Neural cell (in vitro differentiated cells): ENCODE measurements at regions not wholly inside any gene's neighbourhood (a gene's known extent, or its start where the extent isn't known, plus 50 kb on each side); places are given as distances from the start of the nearest gene placed in this dataset.

Source experiments
- H2AFZ ChIP-seq: fragments of 200-600, 300-800 bp; sonication (generic), shearing (Covaris generic); 2 replicates; pipeline ENCODE4 v1.6.0; 2014; ENCODE audit warnings: low read depth, mild to moderate bottlenecking, antibody characterized with exemption, low read length, moderate library complexity
- H3F3A ChIP-seq: fragments of 200-600 bp; shearing (Covaris generic); 2 replicates; pipeline ENCODE4 v1.6.1; 2016; ENCODE audit warnings: mild to moderate bottlenecking, moderate library complexity, mixed read lengths, antibody characterized with exemption, low read length; ENCODE audit not compliant: insufficient read depth, poor library complexity, severe bottlenecking
- H3K27ac ChIP-seq: fragments of 200-600, 300-800 bp; sonication (generic), shearing (Covaris generic); 2 replicates; pipeline ENCODE4 v1.5.1; 2014; ENCODE audit warnings: mild to moderate bottlenecking, low read length, moderate library complexity
- H3K27me3 ChIP-seq: fragments of 300-800, 200-600 bp; sonication (generic), shearing (Covaris generic); 2 replicates; pipeline ENCODE4 v1.6.0; 2014; ENCODE audit warnings: mild to moderate bottlenecking, low read depth, low read length, moderate library complexity; ENCODE audit not compliant: insufficient read depth
- H3K36me3 ChIP-seq: fragments of 300-800, 200-600 bp; sonication (generic), shearing (Covaris generic); 2 replicates; pipeline ENCODE4 v1.5.1; 2014; ENCODE audit warnings: mild to moderate bottlenecking, antibody characterized with exemption, low read length, moderate library complexity; ENCODE audit not compliant: insufficient read depth
- H3K4me2 ChIP-seq: fragments of 300-800, 200-600 bp; sonication (generic), shearing (Covaris generic); 2 replicates; pipeline ENCODE4 v1.6.0; 2014; ENCODE audit warnings: mild to moderate bottlenecking, low read length
- H3K4me3 ChIP-seq: fragments of 300-800, 200-600 bp; sonication (generic), shearing (Covaris generic); 2 replicates; pipeline ENCODE4 v1.5.1; 2014; ENCODE audit warnings: mild to moderate bottlenecking, low read length, moderate library complexity
- H3K79me2 ChIP-seq: fragments of 200-600 bp; shearing (Covaris generic); replicated peaks from 2 replicates; pipeline ENCODE4 v1.6.0; 2014; ENCODE audit warnings: mild to moderate bottlenecking, low read length, moderate library complexity; ENCODE audit not compliant: insufficient read depth
- H3K9ac ChIP-seq: fragments of 300-800, 200-600 bp; sonication (generic), shearing (Covaris generic); 2 replicates; pipeline ENCODE4 v1.6.1; 2016; ENCODE audit warnings: mild to moderate bottlenecking, low read length, mixed read lengths
- H3K9me2 ChIP-seq: fragments of 200-600 bp; shearing (Covaris generic); 2 replicates; pipeline ENCODE4 v1.6.1; 2016; ENCODE audit warnings: mild to moderate bottlenecking, low read length, mixed read lengths; ENCODE audit not compliant: insufficient read depth
- H3K9me3 ChIP-seq: fragments of 200-600, 300-800 bp; sonication (generic), shearing (Covaris generic); 2 replicates; pipeline ENCODE4 v1.6.1; 2016; ENCODE audit warnings: mild to moderate bottlenecking, mixed run types, low read length, moderate library complexity, mixed read lengths
- H4K20me1 ChIP-seq: fragments of 200-600 bp; shearing (Covaris generic); 2 replicates; pipeline ENCODE4 v1.6.1; 2016; ENCODE audit warnings: mild to moderate bottlenecking, mixed run types; ENCODE audit not compliant: insufficient read depth
- EP300 ChIP-seq: fragments of 450-650 bp; conservative IDR thresholded peaks from 2 replicates; pipeline ENCODE4 v1.6.1; 2014; ENCODE audit warnings: antibody characterized with exemption, mild to moderate bottlenecking, moderate library complexity; ENCODE audit not compliant: poor library complexity, severe bottlenecking
- EZH2 ChIP-seq: fragments of 200-600, 300-800 bp; shearing (Covaris generic), sonication (generic); IDR thresholded peaks from 2 replicates; pipeline ENCODE4 v1.6.1; 2014; ENCODE audit warnings: antibody characterized with exemption, low read length, borderline replicate concordance, mild to moderate bottlenecking; ENCODE audit not compliant: insufficient read depth, poor library complexity, severe bottlenecking
- MXI1 ChIP-seq: fragments of 450-650 bp; conservative IDR thresholded peaks from 2 replicates; pipeline ENCODE4 v1.6.1; 2014; ENCODE audit warnings: antibody characterized with exemption, mild to moderate bottlenecking; ENCODE audit not compliant: poor library complexity, severe bottlenecking
- POLR2AphosphoS5 ChIP-seq: IDR thresholded peaks from 2 replicates; pipeline ENCODE4 v1.6.1; 2012
- RAD21 ChIP-seq: fragments of 450-650 bp; conservative IDR thresholded peaks from 2 replicates; pipeline ENCODE4 v1.6.1; 2014; ENCODE audit warnings: antibody characterized with exemption, mild to moderate bottlenecking, moderate library complexity
- TAF1 ChIP-seq: IDR thresholded peaks from 2 replicates; pipeline ENCODE4 v1.6.1; 2012; ENCODE audit warnings: low read depth
- TF ChIP-seq, protein P1 (sequence below): fragments of 450-650 bp; IDR thresholded peaks from 2 replicates; pipeline ENCODE4 v1.5.1; 2014; ENCODE audit warnings: antibody characterized with exemption, mild to moderate bottlenecking, moderate library complexity; ENCODE audit not compliant: poor library complexity, severe bottlenecking
- TF ChIP-seq, protein P2 (sequence below): IDR thresholded peaks from 2 replicates; pipeline ENCODE4 v1.6.1; 2012; ENCODE audit warnings: borderline replicate concordance

- no peak for TF ChIP-seq EP300
- TF ChIP-seq MXI1: no peak
These were observed 613.7 kb downstream of the PRELID2 start (continued) for GRCh38 chr5:145221416-145221815.

DNA sequence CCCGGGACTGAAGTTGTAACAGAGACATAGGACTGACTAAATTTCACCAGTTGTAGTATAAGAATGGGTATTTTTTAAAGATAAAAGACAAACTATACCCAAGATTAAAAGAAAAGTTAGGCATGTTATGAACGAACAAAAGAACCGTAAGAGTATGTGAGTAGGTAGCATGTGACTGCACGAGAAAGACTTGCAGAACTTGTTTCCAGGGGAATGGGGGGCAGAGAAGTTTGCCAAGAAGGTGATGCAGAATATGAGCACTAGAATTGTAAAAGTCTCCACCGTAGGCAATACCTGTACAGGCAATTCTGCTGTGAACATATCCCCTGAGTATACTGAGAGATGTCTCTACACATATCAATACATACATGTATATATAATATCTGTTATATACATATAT is 614.7 kb downstream of the PRELID2 start:
- H3F3A ChIP-seq: no peaks in the 10 kb centered on the region
- H3K27me3 ChIP-seq: no peaks in the 10 kb centered on the region
- H3K9me2 ChIP-seq: no peaks in the 10 kb centered on the region
- H2AFZ ChIP-seq: no peak overlapping the region
- H3K79me2 ChIP-seq: no peaks in the 10 kb centered on the region
- no peak overlapping the region for H3K9ac ChIP-seq
- no peak overlapping the region for H3K4me3 ChIP-seq
- no peak for TF ChIP-seq EP300
- TF ChIP-seq POLR2AphosphoS5: no peak
- TF ChIP-seq TAF1: no peak
- TF ChIP-seq RAD21: no peak
- no peaks in the 10 kb centered on the region for H3K9me3 ChIP-seq
- no peaks in the 10 kb centered on the region for H4K20me1 ChIP-seq
- no peak overlapping the region for H3K27ac ChIP-seq
- H3K36me3 ChIP-seq: no peaks in the 10 kb centered on the region
- no peak overlapping the region for H3K4me2 ChIP-seq

DNA sequence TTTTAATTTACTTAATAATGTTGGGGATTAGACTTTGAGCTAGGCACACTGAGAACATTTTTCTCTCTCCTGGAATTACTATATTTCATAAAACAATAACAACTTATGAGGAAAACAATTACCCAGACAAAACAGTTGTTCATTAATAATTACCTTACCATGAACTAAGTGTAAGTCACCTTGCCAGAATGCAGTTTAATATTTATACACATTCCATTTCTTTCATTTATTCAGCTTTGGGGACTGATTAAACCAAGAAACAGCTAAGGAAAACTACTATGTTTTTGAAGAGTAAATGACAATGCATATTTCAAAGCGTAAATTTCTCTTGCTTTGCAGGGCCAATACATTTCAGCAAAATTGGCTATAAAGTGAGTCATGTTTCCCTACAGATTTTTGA is 616.2 kb downstream of the PRELID2 start:
- Histone ChIP-seq H3F3A (no peaks in the 10 kb centered on the region), H3K4me3 (no peak overlapping the region), H3K9ac (no peak overlapping the region), H4K20me1 (no peaks in the 10 kb centered on the region), H3K4me2 (no peak overlapping the region), H3K27me3 (no peaks in the 10 kb centered on the region), H3K9me2 (no peaks in the 10 kb centered on the region), H2AFZ (no peak overlapping the region), H3K27ac (no peak overlapping the region), H3K79me2 (no peaks in the 10 kb centered on the region), H3K36me3 (no peaks in the 10 kb centered on the region), H3K9me3 (no peaks in the 10 kb centered on the region)
- TF ChIP-seq MXI1 (no peak), RAD21 (no peak), TAF1 (no peak), EP300 (no peak), EZH2 (no peak), POLR2AphosphoS5 (no peak)
- TF ChIP-seq, protein P1, sequence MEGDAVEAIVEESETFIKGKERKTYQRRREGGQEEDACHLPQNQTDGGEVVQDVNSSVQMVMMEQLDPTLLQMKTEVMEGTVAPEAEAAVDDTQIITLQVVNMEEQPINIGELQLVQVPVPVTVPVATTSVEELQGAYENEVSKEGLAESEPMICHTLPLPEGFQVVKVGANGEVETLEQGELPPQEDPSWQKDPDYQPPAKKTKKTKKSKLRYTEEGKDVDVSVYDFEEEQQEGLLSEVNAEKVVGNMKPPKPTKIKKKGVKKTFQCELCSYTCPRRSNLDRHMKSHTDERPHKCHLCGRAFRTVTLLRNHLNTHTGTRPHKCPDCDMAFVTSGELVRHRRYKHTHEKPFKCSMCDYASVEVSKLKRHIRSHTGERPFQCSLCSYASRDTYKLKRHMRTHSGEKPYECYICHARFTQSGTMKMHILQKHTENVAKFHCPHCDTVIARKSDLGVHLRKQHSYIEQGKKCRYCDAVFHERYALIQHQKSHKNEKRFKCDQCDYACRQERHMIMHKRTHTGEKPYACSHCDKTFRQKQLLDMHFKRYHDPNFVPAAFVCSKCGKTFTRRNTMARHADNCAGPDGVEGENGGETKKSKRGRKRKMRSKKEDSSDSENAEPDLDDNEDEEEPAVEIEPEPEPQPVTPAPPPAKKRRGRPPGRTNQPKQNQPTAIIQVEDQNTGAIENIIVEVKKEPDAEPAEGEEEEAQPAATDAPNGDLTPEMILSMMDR: no peak
- TF ChIP-seq, protein P2, sequence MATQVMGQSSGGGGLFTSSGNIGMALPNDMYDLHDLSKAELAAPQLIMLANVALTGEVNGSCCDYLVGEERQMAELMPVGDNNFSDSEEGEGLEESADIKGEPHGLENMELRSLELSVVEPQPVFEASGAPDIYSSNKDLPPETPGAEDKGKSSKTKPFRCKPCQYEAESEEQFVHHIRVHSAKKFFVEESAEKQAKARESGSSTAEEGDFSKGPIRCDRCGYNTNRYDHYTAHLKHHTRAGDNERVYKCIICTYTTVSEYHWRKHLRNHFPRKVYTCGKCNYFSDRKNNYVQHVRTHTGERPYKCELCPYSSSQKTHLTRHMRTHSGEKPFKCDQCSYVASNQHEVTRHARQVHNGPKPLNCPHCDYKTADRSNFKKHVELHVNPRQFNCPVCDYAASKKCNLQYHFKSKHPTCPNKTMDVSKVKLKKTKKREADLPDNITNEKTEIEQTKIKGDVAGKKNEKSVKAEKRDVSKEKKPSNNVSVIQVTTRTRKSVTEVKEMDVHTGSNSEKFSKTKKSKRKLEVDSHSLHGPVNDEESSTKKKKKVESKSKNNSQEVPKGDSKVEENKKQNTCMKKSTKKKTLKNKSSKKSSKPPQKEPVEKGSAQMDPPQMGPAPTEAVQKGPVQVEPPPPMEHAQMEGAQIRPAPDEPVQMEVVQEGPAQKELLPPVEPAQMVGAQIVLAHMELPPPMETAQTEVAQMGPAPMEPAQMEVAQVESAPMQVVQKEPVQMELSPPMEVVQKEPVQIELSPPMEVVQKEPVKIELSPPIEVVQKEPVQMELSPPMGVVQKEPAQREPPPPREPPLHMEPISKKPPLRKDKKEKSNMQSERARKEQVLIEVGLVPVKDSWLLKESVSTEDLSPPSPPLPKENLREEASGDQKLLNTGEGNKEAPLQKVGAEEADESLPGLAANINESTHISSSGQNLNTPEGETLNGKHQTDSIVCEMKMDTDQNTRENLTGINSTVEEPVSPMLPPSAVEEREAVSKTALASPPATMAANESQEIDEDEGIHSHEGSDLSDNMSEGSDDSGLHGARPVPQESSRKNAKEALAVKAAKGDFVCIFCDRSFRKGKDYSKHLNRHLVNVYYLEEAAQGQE: no peak
